B cell (primary cell): ENCODE measurements at regions not wholly inside any gene's neighbourhood (a gene's known extent, or its start where the extent isn't known, plus 50 kb on each side); places are given as distances from the start of the nearest gene placed in this dataset.

Experiments
- ATAC-seq: fragments of 200-7000 bp; cut with Tn5 transposase; one replicate; pipeline ENCODE4 v1.10.0; 2021; ENCODE audit warnings: low read depth, mild to moderate bottlenecking, moderate number of reproducible peaks, moderate library complexity
- CTCF ChIA-PET: fragments of 350-600 bp; sonication (Branson Sonifier 250); formaldehyde crosslinking; loops from one replicate; lab custom pipeline; 2021; ENCODE audit warnings: antibody characterized with exemption, inconsistent platforms; lab: Charles Lee
- POLR2A ChIA-PET: fragments of 350-600 bp; sonication (Branson Sonifier 250); formaldehyde crosslinking; loops from one replicate; lab custom pipeline; 2021; ENCODE audit warnings: antibody characterized with exemption; lab: Charles Lee
- DNase-seq: peaks from one replicate; pipeline ENCODE4 v3.0.0; 2013
- H2AFZ ChIP-seq: 2 replicates; pipeline ENCODE4 v1.6.1; 2012; ENCODE audit warnings: mild to moderate bottlenecking, low read depth, low read length; ENCODE audit not compliant: insufficient read depth, poor library complexity, severe bottlenecking
- H3K27ac ChIP-seq, 2 donors: 1 replicate in 1 of 2; 2 replicates in 1 of 2; pipeline ENCODE4 v1.5.1; 2012 to 2013; ENCODE audit warnings: low read length in 2 of 2, mild to moderate bottlenecking in 2 of 2, moderate library complexity in 1 of 2
- H3K27me3 ChIP-seq, 4 experiments: fragments of 200-600 bp in 1 of 4; sonication (generic) in 1 of 4; replicated peaks in 1 of 4; 1 replicate in 2 of 4; 2 replicates in 2 of 4; pipeline versions ENCODE4 v1.6.1 to v1.7.0; 2013 to 2016; ENCODE audit warnings: low read length in 3 of 4, mild to moderate bottlenecking in 2 of 4, mixed read lengths in 1 of 4, moderate library complexity in 1 of 4; ENCODE audit not compliant: insufficient read depth in 4 of 4, control insufficient read depth in 3 of 4; ENCODE audit errors: control extremely low read depth in 1 of 4
- H3K36me3 ChIP-seq, 2 experiments: replicated peaks in 1 of 2; 1 replicate in 1 of 2; 2 replicates in 1 of 2; pipeline versions ENCODE4 v1.6.1 to v1.7.1; 2013; ENCODE audit warnings: low read length in 1 of 2; ENCODE audit not compliant: insufficient read depth in 2 of 2, control insufficient read depth in 1 of 2; ENCODE audit errors: control extremely low read depth in 1 of 2, extremely low read depth in 1 of 2
- H3K4me1 ChIP-seq, 2 donors: fragments of 200-600 bp in 1 of 2; sonication (generic) in 1 of 2; 1 replicate in 1 of 2; 2 replicates in 1 of 2; pipeline versions ENCODE4 v1.5.1 to v1.6.1; 2013 to 2017; ENCODE audit warnings: low read length in 2 of 2; ENCODE audit not compliant: control insufficient read depth in 2 of 2, insufficient read depth in 2 of 2
- H3K4me2 ChIP-seq: replicated peaks from 2 replicates; pipeline ENCODE3; 2012; ENCODE audit warnings: mild to moderate bottlenecking, low read depth, low read length; ENCODE audit not compliant: poor library complexity, severe bottlenecking
- H3K4me3 ChIP-seq, 5 experiments: fragments of 200-600 bp in 1 of 5; sonication (generic) in 1 of 5; 1 replicate in 3 of 5; 2 replicates in 2 of 5; pipeline versions ENCODE4 v1.5.1 to v1.7.0; 2011 to 2016; ENCODE audit warnings: low read length in 4 of 5, mild to moderate bottlenecking in 4 of 5, low read depth in 2 of 5, control low read depth in 1 of 5, moderate library complexity in 1 of 5; ENCODE audit not compliant: insufficient read depth in 1 of 5; ENCODE audit errors: control extremely low read depth in 1 of 5, extremely low read depth in 1 of 5
- H3K79me2 ChIP-seq: fragments of 200-600 bp; sonication (generic); one replicate; pipeline ENCODE4 v1.6.0; 2016; ENCODE audit warnings: low read length; ENCODE audit not compliant: control insufficient read depth, insufficient read depth
- H3K9ac ChIP-seq: fragments of 200-600 bp; sonication (generic); 2 replicates; pipeline ENCODE4 v1.6.1; 2017; ENCODE audit warnings: mild to moderate bottlenecking, low read length, moderate library complexity
- H3K9me3 ChIP-seq, 3 donors: one replicate each; pipeline versions ENCODE4 v1.6.1 to v1.7.1; 2013; ENCODE audit warnings: low read length in 2 of 3; ENCODE audit not compliant: control insufficient read depth in 2 of 3, insufficient read depth in 1 of 3; ENCODE audit errors: control extremely low read depth in 1 of 3
- H4K20me1 ChIP-seq: 2 replicates; pipeline ENCODE4 v1.6.0; 2012; ENCODE audit warnings: mild to moderate bottlenecking, low read length; ENCODE audit not compliant: insufficient read depth, control insufficient read depth, poor library complexity, severe bottlenecking
- H3K27ac Mint-ChIP-seq: one replicate; pipeline ENCODE4 v1.8.0; 2021; ENCODE audit warnings: mixed read lengths
- H3K27me3 Mint-ChIP-seq: one replicate; pipeline ENCODE4 v1.8.0; 2021; ENCODE audit warnings: mixed read lengths
- H3K4me1 Mint-ChIP-seq: one replicate; pipeline ENCODE4 v1.8.0; 2021; ENCODE audit warnings: mixed read lengths
- H3K4me3 Mint-ChIP-seq: one replicate; pipeline ENCODE4 v1.8.0; 2021; ENCODE audit warnings: mixed read lengths
- H3K9me3 Mint-ChIP-seq: one replicate; pipeline ENCODE4 v1.8.0; 2022; ENCODE audit warnings: mixed read lengths; ENCODE audit not compliant: insufficient read depth
- CTCF ChIP-seq: fragments of 200-600 bp; IDR thresholded peaks from one replicate; pipeline ENCODE4 v1.8.0; 2022; ENCODE audit warnings: antibody characterized with exemption, mild to moderate bottlenecking
- EZH2 ChIP-seq: IDR thresholded peaks from 2 replicates; pipeline ENCODE4 v1.6.1; 2012; ENCODE audit warnings: borderline replicate concordance, low read depth, mild to moderate bottlenecking, moderate library complexity, low read length; ENCODE audit not compliant: insufficient read depth, poor library complexity, severe bottlenecking
- WGBS: methylation state at CpG from one replicate; pipeline ENCODE4 v1.1.5; 2013; ENCODE audit warnings: missing lambda C conversion rate; ENCODE audit not compliant: insufficient coverage; 5-methylcytosine and 5-hydroxymethylcytosine counted together
- intact Hi-C: fragments of 100-400 bp; cut with micrococcal nuclease; formaldehyde crosslinking; loops from one replicate; pipeline ENCODE4 v1.10.0; 2022

GRCh38 chr4:66351761-66352160 lies 681.5 kb upstream of the EPHA5 start:
- Histone ChIP-seq H4K20me1 (no peaks in the 10 kb centered on the region), H3K36me3 (no peaks in the 10 kb centered on the region), H2AFZ (no peak overlapping the region), H3K79me2 (no peaks in the 10 kb centered on the region), H3K9me3 (peaks cover 0 to 6% (median 0%) of the 10 kb centered on the region in 3 donors), H3K27me3 (no peaks in the 10 kb centered on the region), H3K4me2 (no peak overlapping the region), H3K27ac (no peak overlapping the region), H3K9ac (no peak overlapping the region), H3K4me3 (no peak overlapping the region), H3K4me1 (no peaks in the 10 kb centered on the region)
- ChIA-PET POLR2A (no interaction called here), CTCF (no interaction called here)
- ATAC-seq = no peak
- no peak for DNase-seq
- no CpG with 5 or more reads among the region's 2 CpGs for WGBS
- intact Hi-C loops = no loop called here
- no peak for TF ChIP-seq EZH2
- TF ChIP-seq CTCF = no peak
- no peak overlapping the region for H3K27ac Mint-ChIP-seq
- H3K4me1 Mint-ChIP-seq = no peaks in the 10 kb centered on the region
- no peaks in the 10 kb centered on the region for H3K27me3 Mint-ChIP-seq
- H3K9me3 Mint-ChIP-seq = peaks cover 2% of the 10 kb centered on the region
- H3K4me3 Mint-ChIP-seq = no peak overlapping the region

- ChIA-PET POLR2A (no interaction called here), CTCF (no interaction called here)
- Histone ChIP-seq H3K27ac (no peak overlapping the region), H3K36me3 (no peaks in the 10 kb centered on the region), H3K9me3 (peaks cover 0 to 5% (median 1%) of the 10 kb centered on the region in 3 donors), H3K9ac (no peak overlapping the region), H3K79me2 (no peaks in the 10 kb centered on the region), H2AFZ (no peak overlapping the region), H4K20me1 (no peaks in the 10 kb centered on the region), H3K4me3 (no peak overlapping the region), H3K27me3 (no peaks in the 10 kb centered on the region), H3K4me2 (no peak overlapping the region), H3K4me1 (no peaks in the 10 kb centered on the region)
- H3K9me3 Mint-ChIP-seq = peaks cover 2% of the 10 kb centered on the region
- no peak for TF ChIP-seq CTCF
- no peak for TF ChIP-seq EZH2
- H3K4me1 Mint-ChIP-seq = no peaks in the 10 kb centered on the region
- H3K27ac Mint-ChIP-seq = no peak overlapping the region
- no peak overlapping the region for H3K4me3 Mint-ChIP-seq
- no peak for ATAC-seq
- no peak for DNase-seq
- WGBS = no CpG with 5 or more reads among the region's 3 CpGs
- H3K27me3 Mint-ChIP-seq = no peaks in the 10 kb centered on the region
- intact Hi-C loops = no loop called here
Measured at GRCh38 chr4:66340286-66340893, 670.1 kb upstream of the EPHA5 start.
